HCT116 (cell line): ENCODE measurements at regions not wholly inside any gene's neighbourhood (a gene's known extent, or its start where the extent isn't known, plus 50 kb on each side); places are given as distances from the start of the nearest gene placed in this dataset.

Experiments used
- ATAC-seq: fragments of 200-7000 bp; cut with Tn5 transposase; 2 replicates; pipeline ENCODE4 v1.9.1; 2020; ENCODE audit warnings: mild to moderate bottlenecking, moderate library complexity
- BruUV-seq: library from RNA; stranded (reverse); fragments of 400-500 nt; replicated peaks from 2 replicates; lab custom pipeline; 2021; lab: Mats Ljungman, UMichigan
- CTCF ChIA-PET: fragments of 300-600 bp; sonication (Branson Sonifier 250); formaldehyde crosslinking; loops from one replicate; lab custom pipeline; 2021; ENCODE audit warnings: antibody characterized with exemption; lab: Charles Lee
- POLR2A ChIA-PET: fragments of 300-600, 350-600 bp; sonication (Branson Sonifier 250); formaldehyde crosslinking; loops from one replicate; lab custom pipeline; 2021; ENCODE audit warnings: antibody characterized with exemption; lab: Charles Lee
- RAD21 ChIA-PET, 2 experiments: fragments of 300-600 bp; sonication (Branson Sonifier 250); formaldehyde crosslinking; loops; one replicate each; lab custom pipeline; 2023; ENCODE audit warnings: low total read pairs in 2 of 2; ENCODE audit not compliant: uncharacterized antibody in 2 of 2, unreplicated experiment in 2 of 2, low non-redundant PET in 1 of 2; lab: Charles Lee
- DNase-seq: peaks from one replicate; pipeline ENCODE4 v3.0.0-alpha.2; 2010; ENCODE audit warnings: low read depth, low spot score
- H2AFZ ChIP-seq: fragments of 200-600 bp; shearing (Covaris generic), sonication (generic); 2 replicates; pipeline ENCODE4 v1.6.1; 2017; ENCODE audit warnings: low read depth, mixed run types, mixed read lengths, antibody characterized with exemption, low read length; ENCODE audit not compliant: poor library complexity, severe bottlenecking
- H3K27ac ChIP-seq: 2 replicates; pipeline ENCODE4 v1.5.1; 2012; ENCODE audit warnings: low read depth, low read length
- H3K27me3 ChIP-seq: fragments of 200-600 bp; sonication (generic); 2 replicates; pipeline ENCODE4 v1.6.1; 2016; ENCODE audit warnings: mixed run types, low read length, mixed read lengths; ENCODE audit not compliant: insufficient read depth
- H3K36me3 ChIP-seq, 2 experiments: fragments of 200-500 bp in 1 of 2; fragments of 200-600 bp in 1 of 2; sonication (Bioruptor generic) in 1 of 2; sonication (generic) in 1 of 2; 2 replicates each; pipeline versions ENCODE4 v1.5.1 to v1.6.1; 2014 to 2016; ENCODE audit warnings: low read length in 2 of 2, inconsistent platforms in 1 of 2, mixed read lengths in 1 of 2, mixed run types in 1 of 2; ENCODE audit not compliant: insufficient read depth in 2 of 2, control insufficient read depth in 1 of 2
- H3K4me1 ChIP-seq, 2 experiments: fragments of 200-600 bp in 1 of 2; sonication (generic) in 1 of 2; 2 replicates each; pipeline versions ENCODE4 v1.5.1 to v1.6.1; 2012 to 2017; ENCODE audit warnings: low read length in 2 of 2, inconsistent platforms in 1 of 2, mild to moderate bottlenecking in 1 of 2, mixed read lengths in 1 of 2, mixed run types in 1 of 2, moderate library complexity in 1 of 2; ENCODE audit not compliant: insufficient read depth in 2 of 2, control insufficient read depth in 1 of 2
- H3K4me2 ChIP-seq: fragments of 200-600 bp; sonication (generic); 2 replicates; pipeline ENCODE4 v1.6.1; 2017; ENCODE audit warnings: mixed run types, low read length, mixed read lengths
- H3K4me3 ChIP-seq, 2 experiments: fragments of 200-600 bp in 1 of 2; sonication (generic) in 1 of 2; replicated peaks in 1 of 2; 2 replicates each; pipeline ENCODE4 v1.5.1; 2011 to 2016; ENCODE audit warnings: low read length in 2 of 2, control low read depth in 1 of 2, low read depth in 1 of 2, mild to moderate bottlenecking in 1 of 2, mixed read lengths in 1 of 2, mixed run types in 1 of 2
- H3K79me2 ChIP-seq: fragments of 200-600 bp; sonication (generic); 2 replicates; pipeline ENCODE4 v1.6.1; 2017; ENCODE audit warnings: mild to moderate bottlenecking, mixed run types, low read length, moderate library complexity, mixed read lengths; ENCODE audit not compliant: insufficient read depth
- H3K9ac ChIP-seq: fragments of 200-600 bp; sonication (generic); 2 replicates; pipeline ENCODE4 v1.6.1; 2016; ENCODE audit warnings: low read length, mixed read lengths
- H3K9me2 ChIP-seq: fragments of 200-600 bp; sonication (generic), shearing (Covaris generic); 2 replicates; pipeline ENCODE4 v1.6.1; 2017; ENCODE audit warnings: mixed run types, mild to moderate bottlenecking, moderate library complexity; ENCODE audit not compliant: insufficient read depth
- H3K9me3 ChIP-seq, 2 experiments: fragments of 200-500 bp in 1 of 2; fragments of 200-600 bp in 1 of 2; sonication (Bioruptor generic) in 1 of 2; sonication (generic) in 1 of 2; 2 replicates each; pipeline ENCODE4 v1.6.1; 2014 to 2017; ENCODE audit warnings: low read length in 2 of 2, mixed read lengths in 2 of 2, inconsistent platforms in 1 of 2, low read depth in 1 of 2, mild to moderate bottlenecking in 1 of 2, mixed run types in 1 of 2, moderate library complexity in 1 of 2; ENCODE audit not compliant: control insufficient read depth in 1 of 2, insufficient read depth in 1 of 2
- H4K20me1 ChIP-seq: fragments of 200-600 bp; sonication (generic), shearing (Covaris generic); 2 replicates; pipeline ENCODE4 v1.6.1; 2017; ENCODE audit warnings: mixed run types, mild to moderate bottlenecking, moderate library complexity; ENCODE audit not compliant: insufficient read depth
- CBX3 ChIP-seq: IDR thresholded peaks from 2 replicates; pipeline ENCODE4 v1.6.1; 2012; ENCODE audit warnings: low read depth
- ELF1 ChIP-seq: IDR thresholded peaks from 2 replicates; pipeline ENCODE4 v1.6.1; 2012; ENCODE audit warnings: low read depth, borderline replicate concordance
- FOSL1 ChIP-seq: IDR thresholded peaks from 2 replicates; pipeline ENCODE4 v1.6.1; 2012; ENCODE audit warnings: low read depth
- JUND ChIP-seq: IDR thresholded peaks from 2 replicates; pipeline ENCODE4 v1.6.1; 2012
- POLR2AphosphoS5 ChIP-seq: IDR thresholded peaks from 2 replicates; pipeline ENCODE4 v1.6.1; 2011; ENCODE audit warnings: mild to moderate bottlenecking, low read depth, low read length, moderate library complexity
- RAD21 ChIP-seq: IDR thresholded peaks from 2 replicates; pipeline ENCODE4 v1.6.1; 2012; ENCODE audit warnings: low read depth, mild to moderate bottlenecking
- SIN3A ChIP-seq: IDR thresholded peaks from 2 replicates; pipeline ENCODE4 v1.6.1; 2012; ENCODE audit warnings: low read depth
- SP1 ChIP-seq: IDR thresholded peaks from 2 replicates; pipeline ENCODE4 v1.6.1; 2012; ENCODE audit warnings: low read depth
- SRF ChIP-seq: IDR thresholded peaks from 2 replicates; pipeline ENCODE4 v1.6.1; 2012; ENCODE audit warnings: low read depth
- TCF7L2 ChIP-seq: IDR thresholded peaks from 2 replicates; pipeline ENCODE4 v1.7.0; 2011; ENCODE audit warnings: borderline replicate concordance, inconsistent platforms; ENCODE audit not compliant: insufficient read depth, insufficient read length; ENCODE audit errors: extremely low read depth
- YY1 ChIP-seq: IDR thresholded peaks from 2 replicates; pipeline ENCODE4 v1.6.1; 2011; ENCODE audit warnings: low read length, low read depth, moderate library complexity, mild to moderate bottlenecking; ENCODE audit not compliant: insufficient replicate concordance; ENCODE audit errors: extremely low read depth
- intact Hi-C: fragments of 100-400 bp; cut with micrococcal nuclease; formaldehyde crosslinking; loops from 2 replicates; pipeline ENCODE4 v1.10.0; 2022
- TF ChIP-seq, protein P1 (sequence below), 3 experiments: fragments of 200-600 bp in 1 of 3; sonication (generic) in 1 of 3; IDR thresholded peaks in 2 of 3; conservative IDR thresholded peaks in 1 of 3; 2 replicates each; pipeline ENCODE4 v1.5.1; 2012 to 2017; ENCODE audit warnings: low read depth in 2 of 3, low read length in 2 of 3, antibody characterized with exemption in 1 of 3, borderline replicate concordance in 1 of 3, control low read depth in 1 of 3, mild to moderate bottlenecking in 1 of 3, mixed read lengths in 1 of 3, mixed run types in 1 of 3, moderate library complexity in 1 of 3; ENCODE audit not compliant: insufficient read depth in 1 of 3
- TF ChIP-seq, protein P2 (sequence below): IDR thresholded peaks from 2 replicates; pipeline ENCODE4 v1.6.1; 2012
- TF ChIP-seq, protein P3 (sequence below): IDR thresholded peaks from 2 replicates; pipeline ENCODE4 v1.6.1; 2012; ENCODE audit warnings: low read depth

DNA sequence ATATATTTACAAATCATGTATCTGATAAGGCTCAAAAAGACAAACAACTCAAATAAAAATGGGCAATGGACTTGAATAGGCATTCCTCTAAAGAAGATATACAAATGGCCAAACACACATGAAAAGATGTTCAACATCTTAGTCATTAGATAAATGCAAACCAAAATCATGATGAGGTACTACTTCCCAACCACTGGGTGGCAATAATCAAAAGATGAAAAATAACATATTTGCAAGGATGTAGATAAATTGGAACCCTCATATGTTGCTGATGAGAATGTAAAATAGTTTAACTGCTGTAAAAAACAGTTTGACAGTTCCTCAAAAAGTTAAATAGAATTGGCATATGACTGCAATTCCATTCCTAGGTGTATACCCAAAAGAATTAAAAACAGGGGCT, 132.3 kb downstream of the TTC32 start (continued):
- TF ChIP-seq, protein P1, sequence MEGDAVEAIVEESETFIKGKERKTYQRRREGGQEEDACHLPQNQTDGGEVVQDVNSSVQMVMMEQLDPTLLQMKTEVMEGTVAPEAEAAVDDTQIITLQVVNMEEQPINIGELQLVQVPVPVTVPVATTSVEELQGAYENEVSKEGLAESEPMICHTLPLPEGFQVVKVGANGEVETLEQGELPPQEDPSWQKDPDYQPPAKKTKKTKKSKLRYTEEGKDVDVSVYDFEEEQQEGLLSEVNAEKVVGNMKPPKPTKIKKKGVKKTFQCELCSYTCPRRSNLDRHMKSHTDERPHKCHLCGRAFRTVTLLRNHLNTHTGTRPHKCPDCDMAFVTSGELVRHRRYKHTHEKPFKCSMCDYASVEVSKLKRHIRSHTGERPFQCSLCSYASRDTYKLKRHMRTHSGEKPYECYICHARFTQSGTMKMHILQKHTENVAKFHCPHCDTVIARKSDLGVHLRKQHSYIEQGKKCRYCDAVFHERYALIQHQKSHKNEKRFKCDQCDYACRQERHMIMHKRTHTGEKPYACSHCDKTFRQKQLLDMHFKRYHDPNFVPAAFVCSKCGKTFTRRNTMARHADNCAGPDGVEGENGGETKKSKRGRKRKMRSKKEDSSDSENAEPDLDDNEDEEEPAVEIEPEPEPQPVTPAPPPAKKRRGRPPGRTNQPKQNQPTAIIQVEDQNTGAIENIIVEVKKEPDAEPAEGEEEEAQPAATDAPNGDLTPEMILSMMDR (IDR thresholded peaks at IDR 0.05 in 2 of 3, conservative IDR thresholded peaks at IDR 0.05 in 1 of 3; ENCODE audit: borderline replicate concordance in 1 of 3, insufficient read depth in 1 of 3, low read depth in 2 of 3, low read length in 2 of 3): peak; percentile 30 to 58 (median 40); a peak in 5 of 6 replicates
- TF ChIP-seq FOSL1 (no peak), RAD21 (peak; percentile 52; the same call in 1 of the 2 replicates), JUND (no peak)

DNA sequence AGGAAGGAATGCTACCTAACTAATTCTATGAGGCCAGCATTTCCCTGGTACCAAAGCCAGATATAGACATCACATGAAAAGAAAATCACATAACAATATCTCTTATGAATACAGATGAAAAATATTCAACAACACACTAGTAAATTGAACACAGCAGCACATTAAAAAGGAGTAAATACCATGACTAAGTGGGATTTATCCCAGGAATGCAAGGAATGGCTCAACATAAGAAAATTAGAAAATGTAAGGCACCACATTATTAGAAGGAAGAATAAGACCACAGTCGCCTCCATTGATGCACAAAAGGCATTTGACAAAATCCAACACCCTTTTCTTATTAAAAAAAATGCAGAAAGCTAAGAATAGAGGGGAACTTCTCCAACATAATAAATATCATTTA, 133.9 kb downstream of the TTC32 start:
- Histone ChIP-seq H3K9me3 (no peaks in the 10 kb centered on the region), H3K4me3 (no peak overlapping the region), H3K9me2 (no peaks in the 10 kb centered on the region), H3K27me3 (no peaks in the 10 kb centered on the region), H3K79me2 (no peaks in the 10 kb centered on the region), H2AFZ (no peak overlapping the region), H3K9ac (no peak overlapping the region), H3K4me2 (no peak overlapping the region), H4K20me1 (no peaks in the 10 kb centered on the region), H3K27ac (no peak overlapping the region), H3K36me3 (no peaks in the 10 kb centered on the region), H3K4me1 (no peaks in the 10 kb centered on the region)
- intact Hi-C loops: no loop called here
- ChIA-PET CTCF (interaction anchor here (1.0 kb wide), 1 partner anchor 95 kb away, joined by 3 read pairs; no protein-coding TSS in a partner anchor), RAD21 (interaction anchor here in 1 of 2 experiments (0.7 kb wide), 1 partner anchor 403 kb away, joined by 3 read pairs; no protein-coding TSS in a partner anchor), POLR2A (no interaction called here)
- no TSS peak for BruUV-seq
- ATAC-seq: no peak
- DNase-seq: no peak
- TF ChIP-seq CBX3: no peak
- TF ChIP-seq POLR2AphosphoS5: no peak
- TF ChIP-seq, protein P1 (IDR thresholded peaks at IDR 0.05 in 2 of 3, conservative IDR thresholded peaks at IDR 0.05 in 1 of 3; ENCODE audit: borderline replicate concordance in 1 of 3, insufficient read depth in 1 of 3, low read depth in 2 of 3, low read length in 2 of 3): no peak
- TF ChIP-seq, protein P2, sequence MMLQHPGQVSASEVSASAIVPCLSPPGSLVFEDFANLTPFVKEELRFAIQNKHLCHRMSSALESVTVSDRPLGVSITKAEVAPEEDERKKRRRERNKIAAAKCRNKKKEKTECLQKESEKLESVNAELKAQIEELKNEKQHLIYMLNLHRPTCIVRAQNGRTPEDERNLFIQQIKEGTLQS: no peak
- no peak for TF ChIP-seq YY1
- TF ChIP-seq, protein P3, sequence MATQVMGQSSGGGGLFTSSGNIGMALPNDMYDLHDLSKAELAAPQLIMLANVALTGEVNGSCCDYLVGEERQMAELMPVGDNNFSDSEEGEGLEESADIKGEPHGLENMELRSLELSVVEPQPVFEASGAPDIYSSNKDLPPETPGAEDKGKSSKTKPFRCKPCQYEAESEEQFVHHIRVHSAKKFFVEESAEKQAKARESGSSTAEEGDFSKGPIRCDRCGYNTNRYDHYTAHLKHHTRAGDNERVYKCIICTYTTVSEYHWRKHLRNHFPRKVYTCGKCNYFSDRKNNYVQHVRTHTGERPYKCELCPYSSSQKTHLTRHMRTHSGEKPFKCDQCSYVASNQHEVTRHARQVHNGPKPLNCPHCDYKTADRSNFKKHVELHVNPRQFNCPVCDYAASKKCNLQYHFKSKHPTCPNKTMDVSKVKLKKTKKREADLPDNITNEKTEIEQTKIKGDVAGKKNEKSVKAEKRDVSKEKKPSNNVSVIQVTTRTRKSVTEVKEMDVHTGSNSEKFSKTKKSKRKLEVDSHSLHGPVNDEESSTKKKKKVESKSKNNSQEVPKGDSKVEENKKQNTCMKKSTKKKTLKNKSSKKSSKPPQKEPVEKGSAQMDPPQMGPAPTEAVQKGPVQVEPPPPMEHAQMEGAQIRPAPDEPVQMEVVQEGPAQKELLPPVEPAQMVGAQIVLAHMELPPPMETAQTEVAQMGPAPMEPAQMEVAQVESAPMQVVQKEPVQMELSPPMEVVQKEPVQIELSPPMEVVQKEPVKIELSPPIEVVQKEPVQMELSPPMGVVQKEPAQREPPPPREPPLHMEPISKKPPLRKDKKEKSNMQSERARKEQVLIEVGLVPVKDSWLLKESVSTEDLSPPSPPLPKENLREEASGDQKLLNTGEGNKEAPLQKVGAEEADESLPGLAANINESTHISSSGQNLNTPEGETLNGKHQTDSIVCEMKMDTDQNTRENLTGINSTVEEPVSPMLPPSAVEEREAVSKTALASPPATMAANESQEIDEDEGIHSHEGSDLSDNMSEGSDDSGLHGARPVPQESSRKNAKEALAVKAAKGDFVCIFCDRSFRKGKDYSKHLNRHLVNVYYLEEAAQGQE: no peak
- TF ChIP-seq RAD21: no peak
- TF ChIP-seq JUND: no peak
- TF ChIP-seq SP1: no peak
- no peak for TF ChIP-seq TCF7L2
- TF ChIP-seq SIN3A: no peak
- no peak for TF ChIP-seq SRF
- no peak for TF ChIP-seq ELF1
